ENCODE measurements at regions not wholly inside any gene's neighbourhood (a gene's known extent, or its start where the extent isn't known, plus 50 kb on each side); places are given as distances from the start of the nearest gene placed in this dataset.
"Not testable (repeated sequence)": the region's sequence is repeated elsewhere in the genome, so short reads cannot be mapped to it uniquely, and the experiment has no call there.

GRCh38 chr5:100079163-100079562 lies 456.0 kb upstream of the FAM174A start:
- WGBS (ENCODE audit: insufficient coverage, low coverage, low lambda C conversion rate, missing lambda C conversion rate), result 17% methylated on average over 1 of the region's 1 CpG

GRCh38 chr5:100066020-100066419 lies 469.2 kb upstream of the FAM174A start:
- H3K36me3 ChIP-seq; H3K27ac ChIP-seq; H3K4me1 ChIP-seq; DNase-seq; H3K4me3 ChIP-seq; intact Hi-C loops (cut with DNase I); H3K9me3 ChIP-seq; H3K27me3 ChIP-seq: not testable (repeated sequence)
- peak in 1 of 4 donors; percentile 19 for ATAC-seq
- WGBS (ENCODE audit: insufficient coverage, low coverage, low lambda C conversion rate, missing lambda C conversion rate), result 90% methylated on average over 7 of the region's 17 CpGs

More at GRCh38 chr5:100079163-100079562, 456.0 kb upstream of the FAM174A start:
- H3K27me3 ChIP-seq; H3K4me1 ChIP-seq; H3K36me3 ChIP-seq; H3K9me3 ChIP-seq; H3K27ac ChIP-seq; H3K4me3 ChIP-seq; DNase-seq; ATAC-seq; intact Hi-C loops (cut with DNase I): not testable (repeated sequence)

- TF ChIP-seq POLR2A (IDR thresholded peaks at IDR 0.05), result no peak
- TF ChIP-seq CTCF (IDR thresholded peaks at IDR 0.05), result no peak
- Histone ChIP-seq H3K9me3 (no peaks in the 10 kb centered on the region), H3K36me3 (no peaks in the 10 kb centered on the region), H3K27me3 (no peaks in the 10 kb centered on the region), H3K4me3 (no peak overlapping the region), H3K4me1 (no peaks in the 10 kb centered on the region), H3K27ac (no peak overlapping the region)
- ATAC-seq (no peak), DNase-seq (no peak)
- WGBS (ENCODE audit: insufficient coverage, low coverage, low lambda C conversion rate, missing lambda C conversion rate), result 50% methylated on average over 2 of the region's 2 CpGs
- intact Hi-C loops (cut with DNase I), result no loop called here
Observed at GRCh38 chr5:100043475-100043874, 491.7 kb upstream of the FAM174A start.

- Histone ChIP-seq H3K36me3 (no peaks in the 10 kb centered on the region), H3K9me3 (no peaks in the 10 kb centered on the region), H3K27me3 (no peaks in the 10 kb centered on the region), H3K27ac (no peak overlapping the region), H3K4me1 (no peaks in the 10 kb centered on the region), H3K4me3 (no peak overlapping the region)
- TF ChIP-seq CTCF (IDR thresholded peaks at IDR 0.05), result no peak
- no peak for TF ChIP-seq POLR2A (IDR thresholded peaks at IDR 0.05)
- intact Hi-C loops (cut with DNase I), result no loop called here
- DNase-seq (no peak), ATAC-seq (no peak)
- WGBS (ENCODE audit: insufficient coverage, low coverage, low lambda C conversion rate, missing lambda C conversion rate), result 44% methylated on average over 2 of the region's 2 CpGs
Observed at GRCh38 chr5:100026606-100027005, 508.6 kb upstream of the FAM174A start.

GRCh38 chr5:100023536-100023935 lies 511.6 kb upstream of the FAM174A start:
- Histone ChIP-seq H3K9me3 (no peaks in the 10 kb centered on the region), H3K27me3 (no peaks in the 10 kb centered on the region), H3K4me1 (no peaks in the 10 kb centered on the region), H3K27ac (no peak overlapping the region), H3K4me3 (no peak overlapping the region), H3K36me3 (no peaks in the 10 kb centered on the region)
- intact Hi-C loops (cut with DNase I), result no loop called here
- no peak for DNase-seq
- no peak for ATAC-seq
- TF ChIP-seq POLR2A (IDR thresholded peaks at IDR 0.05) (no peak), CTCF (IDR thresholded peaks at IDR 0.05) (no peak)
